Activated CD8-positive, alpha-beta T cell treated with anti-CD3 and anti-CD28 coated beads for 36 hours (primary cell): ENCODE measurements at regions not wholly inside any gene's neighbourhood (a gene's known extent, or its start where the extent isn't known, plus 50 kb on each side); places are given as distances from the start of the nearest gene placed in this dataset.

Experiments used
- ATAC-seq: fragments of 200-7000 bp; cut with Tn5 transposase; one replicate; pipeline ENCODE4 v1.10.0; 2021; ENCODE audit warnings: mild to moderate bottlenecking, moderate library complexity
- CTCF ChIA-PET: fragments of 350-600 bp; sonication (Branson Sonifier 250); formaldehyde crosslinking; loops from one replicate; lab custom pipeline; 2021; ENCODE audit warnings: antibody characterized with exemption; lab: Charles Lee
- POLR2A ChIA-PET: fragments of 350-600 bp; sonication (Branson Sonifier 250); formaldehyde crosslinking; loops from one replicate; lab custom pipeline; 2021; ENCODE audit warnings: antibody characterized with exemption; lab: Charles Lee
- DNase-seq: peaks from one replicate; pipeline ENCODE4 v3.0.0-alpha.2; 2020
- H3K27ac Mint-ChIP-seq: one replicate; pipeline ENCODE4 v1.8.0; 2021; ENCODE audit warnings: mild to moderate bottlenecking, mixed read lengths
- H3K27me3 Mint-ChIP-seq: one replicate; pipeline ENCODE4 v1.8.0; 2021; ENCODE audit warnings: mixed read lengths
- H3K36me3 Mint-ChIP-seq: one replicate; pipeline ENCODE4 v1.8.0; 2021; ENCODE audit warnings: low read depth, mixed read lengths
- H3K4me1 Mint-ChIP-seq: one replicate; pipeline ENCODE4 v1.8.0; 2021; ENCODE audit warnings: low read depth, mixed read lengths
- H3K4me3 Mint-ChIP-seq: one replicate; pipeline ENCODE4 v1.8.0; 2021; ENCODE audit warnings: mild to moderate bottlenecking, moderate library complexity, mixed read lengths
- H3K9me3 Mint-ChIP-seq: one replicate; pipeline ENCODE4 v1.8.0; 2021; ENCODE audit warnings: mixed read lengths
- CTCF ChIP-seq: fragments of 200-600 bp; IDR thresholded peaks from one replicate; pipeline ENCODE4 v1.8.0; 2022; ENCODE audit warnings: antibody characterized with exemption, mild to moderate bottlenecking
- intact Hi-C: fragments of 100-400 bp; cut with micrococcal nuclease; formaldehyde crosslinking; loops from one replicate; pipeline ENCODE4 v1.10.0; 2022

- CTCF ChIA-PET: no interaction called here
- POLR2A ChIA-PET: no interaction called here
- ATAC-seq: no peak
- DNase-seq: no peak
- H3K27ac Mint-ChIP-seq: no peak overlapping the region
- intact Hi-C loops: no loop called here
- TF ChIP-seq CTCF: no peak
- H3K27me3 Mint-ChIP-seq: peaks cover 30% of the 10 kb centered on the region
- no peaks in the 10 kb centered on the region for H3K36me3 Mint-ChIP-seq
- H3K4me3 Mint-ChIP-seq: no peak overlapping the region
- no peaks in the 10 kb centered on the region for H3K9me3 Mint-ChIP-seq
- peaks cover 19% of the 10 kb centered on the region for H3K4me1 Mint-ChIP-seq
Observed at GRCh38 chr14:51328772-51329353, 88.8 kb downstream of the TMX1 start.

- DNase-seq: peak; percentile 7
- Mint-ChIP-seq H3K27ac (peak overlapping the region; percentile 81), H3K36me3 (no peaks in the 10 kb centered on the region), H3K9me3 (no peaks in the 10 kb centered on the region), H3K4me3 (no peak overlapping the region), H3K4me1 (peaks cover 15% of the 10 kb centered on the region), H3K27me3 (peaks cover 23% of the 10 kb centered on the region)
- ATAC-seq: peak; percentile 71
- POLR2A ChIA-PET: no interaction called here
- CTCF ChIA-PET: no interaction called here
- intact Hi-C loops: no loop called here
- TF ChIP-seq CTCF: no peak
Observed at GRCh38 chr14:51331486-51332367, 91.7 kb downstream of the TMX1 start.

GRCh38 chr14:51333299-51333698, 93.3 kb downstream of the TMX1 start:
- DNase-seq: no peak
- peaks cover 9% of the 10 kb centered on the region for H3K4me1 Mint-ChIP-seq
- no peak for ATAC-seq
- intact Hi-C loops: no loop called here
- no peak overlapping the region for H3K4me3 Mint-ChIP-seq
- H3K9me3 Mint-ChIP-seq: no peaks in the 10 kb centered on the region
- ChIA-PET POLR2A (interaction anchor here (0.8 kb wide), 1 partner anchor 14 kb away, joined by 3 read pairs; no protein-coding TSS in a partner anchor), CTCF (no interaction called here)
- no peak for TF ChIP-seq CTCF
- H3K27me3 Mint-ChIP-seq: peaks cover 13% of the 10 kb centered on the region
- no peaks in the 10 kb centered on the region for H3K36me3 Mint-ChIP-seq
- H3K27ac Mint-ChIP-seq: no peak overlapping the region

- Mint-ChIP-seq H3K27ac (no peak overlapping the region), H3K4me1 (peaks cover 4% of the 10 kb centered on the region), H3K9me3 (no peaks in the 10 kb centered on the region), H3K27me3 (peaks cover 7% of the 10 kb centered on the region), H3K4me3 (no peak overlapping the region), H3K36me3 (no peaks in the 10 kb centered on the region)
- intact Hi-C loops: no loop called here
- ChIA-PET CTCF (interaction anchor here (0.6 kb wide), 1 partner anchor 819 kb away, joined by 3 read pairs; no protein-coding TSS in a partner anchor), POLR2A (interaction anchor here (0.8 kb wide), 1 partner anchor 14 kb away, joined by 3 read pairs; no protein-coding TSS in a partner anchor)
- ATAC-seq: no peak
- no peak for TF ChIP-seq CTCF
- DNase-seq: no peak
Observed at GRCh38 chr14:51333901-51334521, 94.0 kb downstream of the TMX1 start.
